ENCODE measurements at regions not wholly inside any gene's neighbourhood (a gene's known extent, or its start where the extent isn't known, plus 50 kb on each side); places are given as distances from the start of the nearest gene placed in this dataset.

DNA sequence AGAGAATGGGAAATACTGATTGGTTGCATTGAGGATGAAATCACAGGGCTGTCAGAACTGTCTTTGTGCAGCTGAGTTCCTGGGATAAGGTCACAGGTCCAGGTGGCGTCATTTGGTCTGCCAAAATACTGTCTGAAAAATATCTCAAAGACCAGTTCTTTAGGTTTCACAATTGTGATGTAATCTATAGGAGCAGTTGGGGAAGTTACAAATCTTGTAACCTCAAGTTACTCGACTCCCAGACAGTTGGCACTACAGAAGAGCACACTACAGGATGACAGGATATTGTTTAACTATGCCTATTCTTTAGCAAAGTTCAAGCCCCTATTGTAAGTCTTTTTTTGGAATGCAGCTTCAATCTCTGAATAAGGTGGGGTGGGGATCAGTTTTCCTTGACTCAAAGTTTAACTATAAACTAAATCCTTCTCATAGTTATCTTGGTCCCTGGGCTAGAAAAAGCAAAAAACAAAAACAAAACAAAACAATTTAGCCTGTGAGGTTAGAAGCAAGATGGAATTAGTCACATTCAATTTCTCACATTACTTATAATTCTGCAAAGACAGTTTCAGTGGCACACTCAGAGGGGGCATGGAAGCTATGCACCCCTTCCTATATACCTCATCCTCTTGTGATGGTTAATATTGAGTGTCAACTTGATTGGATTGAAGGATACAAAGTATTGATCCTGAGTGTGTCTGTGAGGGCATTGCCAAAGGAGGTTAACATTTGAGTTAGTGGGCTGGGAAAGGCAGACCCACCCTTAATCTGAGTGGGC is 276.0 kb downstream of the AUH start (continued):
- TF ChIP-seq CTCF (IDR thresholded peaks at IDR 0.05; ENCODE audit: control extremely low read depth in 1 of 3, insufficient read depth in 1 of 3, low read depth in 1 of 3, low read length in 3 of 3): no peak
- no peak for TF ChIP-seq RNF2 (IDR thresholded peaks at IDR 0.05; ENCODE audit: borderline replicate concordance, low read depth, low read length, missing control alignments, poor library complexity, severe bottlenecking)
- TF ChIP-seq SUZ12 (IDR thresholded peaks at IDR 0.05; ENCODE audit: low read length): no peak
- TF ChIP-seq TAF7 (optimal IDR thresholded peaks at IDR 0.05; ENCODE audit: borderline replicate concordance, low read depth, low read length): no peak
- no peak for TF ChIP-seq RBBP5 (IDR thresholded peaks at IDR 0.05; ENCODE audit: borderline replicate concordance, low read depth, low read length)
